CD14-positive monocyte (primary cell): ENCODE measurements at regions not wholly inside any gene's neighbourhood (a gene's known extent, or its start where the extent isn't known, plus 50 kb on each side); places are given as distances from the start of the nearest gene placed in this dataset.

ENCODE experiments used
- DNase-seq, 3 donors: peaks; one replicate each; pipeline ENCODE4 v3.0.0-alpha.2; 2011 to 2022
- H2AFZ ChIP-seq: 2 replicates; pipeline ENCODE4 v1.6.0; 2012; ENCODE audit warnings: mild to moderate bottlenecking, low read depth, low read length, inconsistent platforms; ENCODE audit not compliant: insufficient read depth, poor library complexity, severe bottlenecking
- H3K27ac ChIP-seq, 2 donors: 1 replicate in 1 of 2; 2 replicates in 1 of 2; pipeline ENCODE4 v1.5.1; 2012 to 2013; ENCODE audit warnings: low read length in 2 of 2, control low read depth in 1 of 2, inconsistent platforms in 1 of 2, low read depth in 1 of 2, mild to moderate bottlenecking in 1 of 2
- H3K27me3 ChIP-seq, 2 donors: one replicate each; pipeline versions ENCODE4 v1.6.0 to v1.6.1; 2011 to 2013; ENCODE audit warnings: low read length in 2 of 2; ENCODE audit not compliant: control insufficient read depth in 2 of 2, insufficient read depth in 2 of 2
- H3K36me3 ChIP-seq, 2 donors: replicated peaks in 1 of 2; 1 replicate in 1 of 2; 2 replicates in 1 of 2; pipeline versions ENCODE4 v1.5.1 to v1.6.1; 2012 to 2013; ENCODE audit warnings: low read length in 2 of 2, control low read depth in 1 of 2, inconsistent platforms in 1 of 2, mild to moderate bottlenecking in 1 of 2; ENCODE audit not compliant: insufficient read depth in 2 of 2, control insufficient read depth in 1 of 2
- H3K4me1 ChIP-seq, 2 donors: 1 replicate in 1 of 2; 2 replicates in 1 of 2; pipeline versions ENCODE4 v1.5.1 to v1.6.1; 2012 to 2013; ENCODE audit warnings: low read length in 2 of 2, control low read depth in 1 of 2, inconsistent platforms in 1 of 2, mild to moderate bottlenecking in 1 of 2, moderate library complexity in 1 of 2; ENCODE audit not compliant: insufficient read depth in 2 of 2, control insufficient read depth in 1 of 2
- H3K4me2 ChIP-seq: replicated peaks from 2 replicates; pipeline ENCODE3; 2012; ENCODE audit warnings: low read length, moderate library complexity, mild to moderate bottlenecking; ENCODE audit not compliant: poor library complexity, severe bottlenecking; ENCODE audit errors: extremely low read depth
- H3K4me3 ChIP-seq, 3 experiments: fragments of 200-600 bp in 1 of 3; sonication (generic) in 1 of 3; replicated peaks in 1 of 3; 1 replicate in 2 of 3; 2 replicates in 1 of 3; pipeline ENCODE4 v1.5.1; 2011 to 2013; ENCODE audit warnings: low read length in 3 of 3, mild to moderate bottlenecking in 3 of 3, control low read depth in 2 of 3, low read depth in 2 of 3, inconsistent platforms in 1 of 3, moderate library complexity in 1 of 3
- H3K79me2 ChIP-seq: 2 replicates; pipeline ENCODE4 v1.6.0; 2012; ENCODE audit warnings: mild to moderate bottlenecking, control low read depth, inconsistent platforms, low read length, moderate library complexity; ENCODE audit not compliant: insufficient read depth
- H3K9ac ChIP-seq: 2 replicates; pipeline ENCODE4 v1.6.0; 2017; ENCODE audit warnings: low read length, mild to moderate bottlenecking; ENCODE audit not compliant: insufficient read depth, poor library complexity, severe bottlenecking
- H3K9me3 ChIP-seq, 2 donors: replicated peaks in 1 of 2; 1 replicate in 1 of 2; 2 replicates in 1 of 2; pipeline versions ENCODE4 v1.5.1 to v1.6.1; 2012 to 2013; ENCODE audit warnings: low read length in 2 of 2, control low read depth in 1 of 2; ENCODE audit not compliant: control insufficient read depth in 1 of 2, insufficient read depth in 1 of 2
- H4K20me1 ChIP-seq: 2 replicates; pipeline ENCODE4 v1.6.0; 2012; ENCODE audit warnings: mild to moderate bottlenecking, low read length, control low read depth, moderate library complexity; ENCODE audit not compliant: insufficient read depth
- H3K27ac Mint-ChIP-seq, 7 donors: one replicate each; pipeline ENCODE4 v1.8.0; 2020; ENCODE audit warnings: mild to moderate bottlenecking in 7 of 7, mixed read lengths in 7 of 7, moderate library complexity in 6 of 7, inconsistent platforms in 2 of 7
- H3K27me3 Mint-ChIP-seq, 3 donors: one replicate each; pipeline ENCODE4 v1.8.0; 2021 to 2022; ENCODE audit warnings: low read depth in 3 of 3, mild to moderate bottlenecking in 3 of 3, mixed read lengths in 3 of 3, moderate library complexity in 3 of 3, inconsistent platforms in 1 of 3
- H3K36me3 Mint-ChIP-seq, 2 donors: one replicate each; pipeline ENCODE4 v1.8.0; 2020; ENCODE audit warnings: mixed read lengths in 2 of 2, inconsistent platforms in 1 of 2, mild to moderate bottlenecking in 1 of 2
- H3K4me1 Mint-ChIP-seq: one replicate; pipeline ENCODE4 v1.8.0; 2020; ENCODE audit warnings: mild to moderate bottlenecking, mixed read lengths
- H3K4me3 Mint-ChIP-seq, 2 donors: one replicate each; pipeline ENCODE4 v1.8.0; 2020; ENCODE audit warnings: mild to moderate bottlenecking in 2 of 2, mixed read lengths in 2 of 2, moderate library complexity in 1 of 2
- H3K9me3 Mint-ChIP-seq, 7 donors: one replicate each; pipeline ENCODE4 v1.8.0; 2020 to 2022; ENCODE audit warnings: mixed read lengths in 7 of 7, mild to moderate bottlenecking in 6 of 7, moderate library complexity in 6 of 7, inconsistent platforms in 2 of 7
- WGBS: methylation state at CpG from one replicate; pipeline ENCODE4 v1.1.5; 2013; ENCODE audit warnings: missing lambda C conversion rate; ENCODE audit not compliant: insufficient coverage; 5-methylcytosine and 5-hydroxymethylcytosine counted together
- intact Hi-C, 2 donors: fragments of 100-400 bp; cut with micrococcal nuclease; formaldehyde crosslinking; loops; one replicate each; pipeline versions ENCODE4 v1.15.0 to v1.15.1; 2023
- TF ChIP-seq, protein P1 (sequence below): fragments of 200-600 bp; IDR thresholded peaks from one replicate; pipeline ENCODE4 v1.8.0; 2022; ENCODE audit warnings: antibody characterized with exemption, mild to moderate bottlenecking

DNA sequence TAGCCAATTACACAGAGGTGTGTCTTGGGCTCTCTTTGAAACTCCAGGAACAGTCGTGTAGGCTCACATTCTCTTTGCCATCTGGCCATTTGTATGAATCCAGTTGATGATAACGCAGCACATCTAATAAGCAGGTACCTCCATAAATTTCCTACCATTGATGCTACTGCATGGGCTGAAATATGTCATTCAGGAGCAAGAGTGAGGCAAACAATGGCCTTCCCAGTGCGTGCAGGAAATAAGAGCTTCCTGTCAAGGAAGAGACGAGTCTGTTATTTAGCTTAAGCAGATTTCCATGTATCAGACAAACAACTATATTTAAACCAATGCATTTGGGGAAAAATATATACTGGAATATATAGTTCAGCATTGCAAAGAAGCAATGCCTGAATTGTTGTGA, 102.1 kb upstream of the MXRA5 start:
- TF ChIP-seq, protein P1, sequence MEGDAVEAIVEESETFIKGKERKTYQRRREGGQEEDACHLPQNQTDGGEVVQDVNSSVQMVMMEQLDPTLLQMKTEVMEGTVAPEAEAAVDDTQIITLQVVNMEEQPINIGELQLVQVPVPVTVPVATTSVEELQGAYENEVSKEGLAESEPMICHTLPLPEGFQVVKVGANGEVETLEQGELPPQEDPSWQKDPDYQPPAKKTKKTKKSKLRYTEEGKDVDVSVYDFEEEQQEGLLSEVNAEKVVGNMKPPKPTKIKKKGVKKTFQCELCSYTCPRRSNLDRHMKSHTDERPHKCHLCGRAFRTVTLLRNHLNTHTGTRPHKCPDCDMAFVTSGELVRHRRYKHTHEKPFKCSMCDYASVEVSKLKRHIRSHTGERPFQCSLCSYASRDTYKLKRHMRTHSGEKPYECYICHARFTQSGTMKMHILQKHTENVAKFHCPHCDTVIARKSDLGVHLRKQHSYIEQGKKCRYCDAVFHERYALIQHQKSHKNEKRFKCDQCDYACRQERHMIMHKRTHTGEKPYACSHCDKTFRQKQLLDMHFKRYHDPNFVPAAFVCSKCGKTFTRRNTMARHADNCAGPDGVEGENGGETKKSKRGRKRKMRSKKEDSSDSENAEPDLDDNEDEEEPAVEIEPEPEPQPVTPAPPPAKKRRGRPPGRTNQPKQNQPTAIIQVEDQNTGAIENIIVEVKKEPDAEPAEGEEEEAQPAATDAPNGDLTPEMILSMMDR: no peak
- Histone ChIP-seq H4K20me1 (no peaks in the 10 kb centered on the region), H3K4me3 (no peak overlapping the region), H3K4me1 (peaks cover 16 to 22% of the 10 kb centered on the region in 2 donors), H3K9ac (no peak overlapping the region), H3K27me3 (no peaks in the 10 kb centered on the region), H3K27ac (no peak overlapping the region), H3K4me2 (no peak overlapping the region), H3K9me3 (no peaks in the 10 kb centered on the region), H3K79me2 (no peaks in the 10 kb centered on the region), H2AFZ (no peak overlapping the region), H3K36me3 (no peaks in the 10 kb centered on the region)
- intact Hi-C loops: no loop called here
- DNase-seq: no peak
- no peak overlapping the region for H3K4me3 Mint-ChIP-seq
- no CpG with 5 or more reads among the region's 4 CpGs for WGBS
- H3K36me3 Mint-ChIP-seq: no peaks in the 10 kb centered on the region
- peak overlapping the region in 1 of 7 donors; percentile 22 for H3K27ac Mint-ChIP-seq
- peaks cover 0 to 9% (median 2%) of the 10 kb centered on the region in 7 donors for H3K9me3 Mint-ChIP-seq
- H3K27me3 Mint-ChIP-seq: no peaks in the 10 kb centered on the region
- H3K4me1 Mint-ChIP-seq: peaks cover 38% of the 10 kb centered on the region

GRCh38 chrX:3445806-3446490, 99.5 kb upstream of the MXRA5 start:
- Mint-ChIP-seq H3K9me3 (peaks cover 0 to 16% (median 5%) of the 10 kb centered on the region in 7 donors), H3K27ac (no peak overlapping the region), H3K4me1 (peaks cover 36% of the 10 kb centered on the region), H3K36me3 (no peaks in the 10 kb centered on the region), H3K27me3 (peaks cover 0 to 1% (median 0%) of the 10 kb centered on the region in 3 donors), H3K4me3 (no peak overlapping the region)
- Histone ChIP-seq H3K36me3 (no peaks in the 10 kb centered on the region), H3K79me2 (no peaks in the 10 kb centered on the region), H3K27ac (no peak overlapping the region), H3K27me3 (no peaks in the 10 kb centered on the region), H2AFZ (no peak overlapping the region), H3K4me1 (peaks cover 16 to 20% of the 10 kb centered on the region in 2 donors), H4K20me1 (no peaks in the 10 kb centered on the region), H3K4me2 (no peak overlapping the region), H3K9me3 (peaks cover 0 to 6% of the 10 kb centered on the region in 2 donors), H3K9ac (no peak overlapping the region), H3K4me3 (no peak overlapping the region)
- TF ChIP-seq, protein P1: no peak
- WGBS: no CpG with 5 or more reads among the region's 4 CpGs
- no peak for DNase-seq
- intact Hi-C loops: no loop called here
